Kidney capillary endothelial cell (primary cell): ENCODE measurements at regions not wholly inside any gene's neighbourhood (a gene's known extent, or its start where the extent isn't known, plus 50 kb on each side); places are given as distances from the start of the nearest gene placed in this dataset.
"Not testable (repeated sequence)": the region's sequence is repeated elsewhere in the genome, so short reads cannot be mapped to it uniquely, and the experiment has no call there.

Experiments used
- DNase-seq: peaks from one replicate; pipeline ENCODE4 v3.0.0-alpha.2; 2018; ENCODE audit warnings: low spot score

DNA sequence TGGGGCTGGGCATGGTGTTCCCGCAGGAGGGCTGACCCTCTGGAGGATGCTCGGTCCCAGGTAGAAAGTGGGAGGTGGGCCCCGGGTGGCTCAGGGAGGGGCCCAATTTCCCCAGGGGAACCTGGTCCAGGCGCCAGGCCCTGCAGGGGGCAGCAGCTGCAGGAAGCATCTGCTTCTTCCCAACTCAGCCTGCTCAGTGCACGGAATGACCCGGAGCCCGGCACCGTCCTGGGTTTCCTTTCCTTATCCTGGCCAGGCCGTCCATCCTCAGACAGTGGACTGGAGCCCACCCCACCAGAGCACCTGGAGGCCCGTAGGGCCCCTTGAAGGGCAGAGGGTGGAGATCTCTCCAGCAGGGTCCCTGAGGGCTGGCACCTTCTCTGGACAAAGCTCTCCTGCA lies 111.0 kb downstream of the TMEM121 start:
- not testable (repeated sequence) for DNase-seq

DNA sequence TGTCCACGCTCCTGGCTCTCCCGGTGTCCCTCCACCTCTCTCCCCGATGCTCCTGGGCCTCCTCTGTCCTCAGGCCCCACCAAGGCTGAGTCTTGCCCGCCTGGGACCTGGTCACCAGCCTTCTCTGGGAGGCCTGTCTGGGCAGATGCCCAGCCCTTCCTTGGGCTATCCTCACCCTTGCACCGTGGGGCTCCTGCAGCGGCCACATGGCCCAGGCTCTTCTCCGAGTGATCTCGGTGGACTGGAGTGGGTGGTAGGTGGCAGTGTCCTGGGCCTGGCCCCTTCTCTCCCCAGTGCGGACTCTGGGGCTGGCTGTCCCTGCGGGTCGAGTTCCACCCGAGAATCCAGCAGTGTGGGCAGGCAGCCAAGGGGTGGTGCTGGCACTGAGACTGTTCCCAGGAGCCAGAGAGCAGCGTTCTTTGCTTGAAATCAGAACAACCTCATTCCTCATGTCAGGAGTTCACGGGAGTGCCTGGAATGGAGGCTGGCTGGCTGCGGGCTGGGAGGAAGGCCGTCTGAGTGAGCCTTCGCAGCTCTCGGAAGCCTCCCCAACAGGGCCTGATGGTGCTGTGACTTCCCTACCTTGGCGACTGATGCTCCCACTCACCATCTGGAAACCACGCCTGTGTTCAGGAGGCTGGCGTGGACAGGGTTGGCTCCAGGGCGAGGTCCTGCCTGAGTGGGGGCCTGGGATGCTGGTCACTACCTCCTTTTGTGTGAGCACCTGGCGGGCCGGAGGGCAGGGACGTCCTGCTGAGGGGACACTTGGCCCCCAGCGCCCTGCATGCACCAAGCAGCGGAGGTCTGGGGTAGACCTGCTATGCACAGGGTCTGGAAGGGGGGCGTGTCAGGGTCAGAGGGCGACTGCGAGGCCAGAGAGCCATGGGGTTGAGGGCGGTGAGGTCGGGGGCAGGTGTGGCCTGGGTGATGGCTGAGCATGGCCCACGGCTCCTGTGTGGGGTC lies 113.9 kb downstream of the TMEM121 start:
- not testable (repeated sequence) for DNase-seq

DNA sequence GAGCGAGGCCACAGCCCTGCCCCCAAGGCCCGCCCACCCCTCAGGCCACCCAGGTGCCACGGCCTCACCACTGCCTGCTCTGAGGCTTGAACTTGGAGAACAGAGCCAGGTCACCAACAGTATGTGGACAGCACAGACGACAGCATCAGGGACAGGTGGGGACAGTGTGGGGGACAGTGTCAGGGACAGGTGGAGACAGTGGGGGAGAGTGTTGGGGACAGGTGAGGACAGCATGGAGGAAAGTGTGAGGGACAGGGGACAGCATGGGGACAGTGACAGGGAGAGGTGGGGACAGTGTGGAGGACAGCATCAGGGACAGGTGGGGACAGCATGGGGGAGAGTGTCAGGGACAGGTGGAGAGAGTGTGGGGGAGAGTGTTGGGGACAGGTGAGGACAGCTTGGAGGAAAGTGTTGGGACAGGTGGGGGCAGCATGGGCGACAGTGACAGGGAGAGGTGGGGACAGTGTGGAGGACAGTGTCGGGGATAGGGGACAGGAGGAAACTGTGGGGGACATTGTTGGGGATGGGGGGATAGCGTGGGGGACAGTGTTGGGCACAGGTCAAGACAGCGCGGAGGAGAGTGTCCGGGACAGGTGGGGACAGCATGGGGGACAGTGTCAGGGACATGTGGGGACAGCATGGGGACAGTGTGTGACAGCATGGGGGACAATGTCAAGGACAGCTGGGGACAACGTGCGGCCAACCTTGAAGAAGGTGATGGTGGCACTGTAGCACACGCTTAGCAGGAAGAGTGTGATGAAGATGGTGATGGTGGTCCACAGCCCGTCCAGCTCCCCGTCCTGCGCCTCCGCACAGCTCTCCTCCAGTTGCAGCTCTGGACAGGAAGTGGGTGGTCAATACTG lies 114.9 kb downstream of the TMEM121 start:
- DNase-seq, result no peak

DNA sequence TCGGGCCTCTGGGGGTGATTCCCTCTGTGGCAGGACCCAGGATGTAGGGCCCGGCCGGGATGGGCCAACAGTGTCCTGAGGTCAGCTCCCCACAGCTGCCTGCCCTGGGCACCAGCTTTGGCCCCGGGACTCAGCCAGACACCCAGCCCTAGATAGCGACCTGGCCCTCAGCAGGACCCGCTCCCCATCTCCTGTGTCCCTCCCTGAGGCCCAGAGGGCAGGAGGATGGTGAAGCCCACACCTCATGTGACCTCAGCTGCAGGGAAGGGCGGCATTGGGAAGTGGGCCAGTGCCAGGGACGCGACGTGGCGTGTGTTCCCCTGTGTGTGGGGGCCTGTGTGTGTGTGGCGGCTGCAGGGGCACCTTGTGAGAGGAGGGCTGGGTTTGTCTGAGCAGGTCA lies 115.6 kb downstream of the TMEM121 start:
- DNase-seq, result not testable (repeated sequence)

DNA sequence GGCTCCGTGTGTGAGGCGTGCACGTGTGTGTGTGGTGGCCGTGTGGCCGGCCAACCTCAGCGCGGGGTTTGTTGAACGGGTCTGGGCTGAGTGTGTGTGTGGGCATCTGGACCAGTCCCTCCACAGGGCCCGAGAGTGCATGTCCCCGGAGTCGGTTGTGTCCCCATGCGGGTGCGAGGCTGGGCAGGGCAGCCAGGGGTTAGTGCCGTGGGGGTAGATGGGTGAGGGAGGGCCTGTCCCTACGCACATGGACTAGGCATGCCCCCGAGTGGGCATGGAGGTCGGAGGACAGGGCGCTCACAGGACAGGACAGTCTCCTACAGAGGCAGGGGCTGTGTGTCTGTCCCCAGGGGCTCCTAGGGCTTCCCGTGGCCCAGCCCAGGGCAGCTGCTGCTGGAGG lies 116.1 kb downstream of the TMEM121 start:
- DNase-seq, result not testable (repeated sequence)

DNA sequence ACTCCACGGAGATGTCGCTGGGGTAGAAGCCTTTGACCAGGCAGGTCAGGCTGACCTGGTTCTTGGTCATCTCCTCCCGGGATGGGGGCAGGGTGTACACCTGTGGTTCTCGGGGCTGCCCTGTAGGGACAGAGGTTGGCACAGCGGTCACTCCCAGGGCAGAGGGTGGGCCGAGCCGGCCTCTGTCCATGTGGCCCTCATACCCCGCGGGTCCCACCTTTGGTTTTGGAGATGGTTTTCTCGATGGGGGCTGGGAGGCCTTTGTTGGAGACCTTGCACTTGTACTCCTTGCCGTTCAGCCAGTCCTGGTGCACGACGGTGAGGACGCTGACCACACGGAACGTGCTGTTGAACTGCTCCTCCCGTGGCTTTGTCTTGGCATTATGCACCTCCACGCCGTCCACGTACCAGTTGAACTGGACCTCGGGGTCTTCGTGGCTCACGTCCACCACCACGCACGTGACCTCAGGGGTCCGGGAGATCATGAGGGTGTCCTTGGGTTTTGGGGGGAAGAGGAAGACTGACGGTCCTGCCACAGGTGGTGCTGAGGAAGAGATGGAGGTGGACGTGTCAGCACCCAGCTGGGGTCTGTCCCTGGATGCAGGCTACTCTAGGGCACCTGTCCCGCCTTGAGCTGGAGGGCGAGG lies 117.1 kb downstream of the TMEM121 start:
- DNase-seq, result not testable (repeated sequence)

DNA sequence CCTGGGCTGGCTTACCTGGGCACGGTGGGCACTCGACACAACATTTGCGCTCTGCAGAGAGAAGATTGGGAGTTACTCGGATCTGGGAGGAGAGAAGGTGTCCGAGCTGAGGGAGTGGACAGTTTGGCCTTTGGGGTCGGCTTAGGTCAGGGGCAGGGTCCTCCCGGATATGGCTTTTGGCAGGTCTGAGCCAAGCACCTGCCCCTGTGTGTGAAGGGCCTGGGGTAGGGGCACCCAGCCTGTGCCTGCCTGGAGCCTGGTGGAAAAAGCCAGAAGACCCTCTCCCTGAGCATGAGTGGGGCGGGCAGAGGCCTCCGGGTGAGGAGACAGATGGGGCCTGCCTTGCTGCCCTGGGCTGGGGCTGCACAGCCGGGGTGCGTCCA lies 117.7 kb downstream of the TMEM121 start:
- DNase-seq, result not testable (repeated sequence)

DNA sequence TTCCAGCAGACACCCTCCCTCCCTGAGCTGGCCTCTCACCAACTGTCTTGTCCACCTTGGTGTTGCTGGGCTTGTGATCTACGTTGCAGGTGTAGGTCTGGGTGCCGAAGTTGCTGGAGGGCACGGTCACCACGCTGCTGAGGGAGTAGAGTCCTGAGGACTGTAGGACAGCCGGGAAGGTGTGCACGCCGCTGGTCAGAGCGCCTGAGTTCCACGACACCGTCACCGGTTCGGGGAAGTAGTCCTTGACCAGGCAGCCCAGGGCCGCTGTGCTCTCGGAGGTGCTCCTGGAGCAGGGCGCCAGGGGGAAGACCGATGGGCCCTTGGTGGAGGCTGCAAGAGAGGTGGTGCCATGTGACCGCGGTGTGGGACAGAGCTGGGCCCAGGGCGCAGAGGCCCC lies 118.1 kb downstream of the TMEM121 start:
- DNase-seq, result not testable (repeated sequence)

DNA sequence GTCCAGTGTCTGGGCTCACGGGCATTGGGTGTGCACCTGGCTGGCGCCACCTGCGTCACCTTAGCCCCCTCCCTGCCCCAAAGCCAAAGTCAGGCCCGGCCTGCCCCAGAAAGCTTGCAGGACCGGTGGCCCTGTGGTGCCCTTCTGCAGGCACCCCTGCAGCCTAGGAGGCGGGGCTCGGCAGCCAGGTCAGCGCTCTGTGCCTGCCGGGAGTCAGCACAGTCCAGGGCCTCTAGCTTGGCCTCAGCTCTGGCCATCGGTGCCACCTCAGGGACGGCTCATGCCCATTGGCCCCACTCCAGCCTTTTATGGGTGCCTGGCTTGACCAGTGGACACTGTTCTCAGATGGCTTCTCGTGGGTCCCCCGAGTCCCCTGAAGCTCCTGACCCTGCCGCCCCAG lies 118.5 kb downstream of the TMEM121 start:
- DNase-seq, result not testable (repeated sequence)

DNA sequence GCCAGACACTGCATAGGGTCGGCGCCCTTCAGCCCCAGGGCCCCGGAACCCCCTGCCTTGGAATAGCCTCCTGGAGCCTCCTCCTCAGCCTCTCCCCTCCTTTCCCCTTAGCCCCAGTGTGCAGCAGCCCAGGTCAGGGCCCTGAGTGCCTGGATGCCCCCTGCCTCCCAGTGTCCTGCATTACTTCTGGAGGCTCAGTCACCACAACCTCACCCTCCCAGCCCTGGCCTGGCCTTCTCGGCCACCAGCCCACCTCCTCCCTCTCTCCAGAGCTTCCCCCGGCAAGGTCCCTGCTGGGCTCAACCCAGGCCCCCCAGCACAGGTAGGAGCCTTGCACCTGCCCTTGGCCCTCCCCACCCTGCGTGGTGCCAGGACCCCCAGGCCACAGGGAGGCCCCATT lies 119.0 kb downstream of the TMEM121 start:
- not testable (repeated sequence) for DNase-seq

DNA sequence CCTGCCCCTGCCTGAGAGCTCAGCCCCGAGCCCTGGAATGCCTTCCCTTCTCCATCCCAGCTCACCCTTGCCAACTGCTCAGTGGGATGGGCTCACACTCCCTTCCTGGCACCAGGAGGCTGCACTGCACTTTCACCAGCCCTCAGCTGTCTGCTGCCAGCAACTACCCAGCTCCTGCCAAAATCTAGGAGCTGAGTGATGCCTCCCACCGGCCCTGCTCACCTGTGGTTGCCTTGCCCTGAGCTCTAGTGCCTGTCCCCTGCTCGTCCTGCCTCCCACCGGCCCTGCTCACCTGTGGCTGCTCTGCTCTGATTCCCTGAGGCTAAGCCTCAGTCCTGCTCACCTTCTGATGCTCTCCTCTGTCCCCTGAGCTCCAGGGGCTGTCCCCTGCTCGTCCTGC lies 119.8 kb downstream of the TMEM121 start:
- no peak for DNase-seq

DNA sequence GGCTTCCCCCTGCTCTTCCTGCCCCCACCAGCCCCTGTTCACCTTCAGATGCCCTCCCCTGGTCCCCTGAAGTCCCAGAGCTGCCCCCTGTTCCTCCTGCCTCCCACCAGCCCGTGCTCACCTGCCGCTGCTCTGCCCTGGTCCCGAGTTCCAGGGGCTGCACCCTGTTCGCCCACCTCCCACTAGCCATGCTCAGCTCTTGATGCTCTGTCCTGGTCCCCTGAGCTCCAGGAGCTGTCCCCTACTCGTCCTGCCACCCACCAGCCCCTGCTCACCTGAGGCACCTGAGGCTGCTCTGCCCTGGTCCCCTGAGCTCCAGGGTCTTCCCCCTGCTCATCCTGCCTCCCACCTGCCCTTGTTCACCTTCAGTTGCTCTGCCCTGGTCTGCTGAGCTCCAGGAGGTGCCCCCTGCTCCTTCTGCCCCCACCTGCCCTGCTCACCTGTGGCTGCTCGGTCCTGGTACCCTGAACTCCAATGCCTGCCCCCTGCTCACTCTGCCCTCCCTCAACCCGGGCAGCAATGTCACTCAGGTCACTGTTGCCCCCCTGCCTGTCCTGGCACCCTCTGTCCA lies 120.4 kb downstream of the TMEM121 start:
- not testable (repeated sequence) for DNase-seq

DNA sequence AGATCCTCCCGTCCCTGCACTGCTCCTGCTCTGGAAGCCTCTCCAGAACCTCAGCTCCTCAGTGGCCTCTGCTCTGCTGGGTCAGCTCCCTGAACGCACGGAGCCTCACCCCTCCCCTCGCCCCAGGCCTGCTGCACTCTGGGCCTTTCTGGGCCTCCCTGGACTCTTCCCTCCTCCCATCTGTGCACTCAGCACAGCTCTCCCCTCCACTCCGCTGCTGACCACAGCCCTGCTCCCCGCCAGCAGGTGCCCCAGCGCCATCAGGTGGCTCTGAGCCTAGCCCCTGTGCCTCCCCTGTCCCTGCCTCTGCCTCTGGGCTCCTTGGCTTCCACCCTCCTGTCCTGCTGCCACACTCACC lies 121.0 kb downstream of the TMEM121 start:
- not testable (repeated sequence) for DNase-seq

DNA sequence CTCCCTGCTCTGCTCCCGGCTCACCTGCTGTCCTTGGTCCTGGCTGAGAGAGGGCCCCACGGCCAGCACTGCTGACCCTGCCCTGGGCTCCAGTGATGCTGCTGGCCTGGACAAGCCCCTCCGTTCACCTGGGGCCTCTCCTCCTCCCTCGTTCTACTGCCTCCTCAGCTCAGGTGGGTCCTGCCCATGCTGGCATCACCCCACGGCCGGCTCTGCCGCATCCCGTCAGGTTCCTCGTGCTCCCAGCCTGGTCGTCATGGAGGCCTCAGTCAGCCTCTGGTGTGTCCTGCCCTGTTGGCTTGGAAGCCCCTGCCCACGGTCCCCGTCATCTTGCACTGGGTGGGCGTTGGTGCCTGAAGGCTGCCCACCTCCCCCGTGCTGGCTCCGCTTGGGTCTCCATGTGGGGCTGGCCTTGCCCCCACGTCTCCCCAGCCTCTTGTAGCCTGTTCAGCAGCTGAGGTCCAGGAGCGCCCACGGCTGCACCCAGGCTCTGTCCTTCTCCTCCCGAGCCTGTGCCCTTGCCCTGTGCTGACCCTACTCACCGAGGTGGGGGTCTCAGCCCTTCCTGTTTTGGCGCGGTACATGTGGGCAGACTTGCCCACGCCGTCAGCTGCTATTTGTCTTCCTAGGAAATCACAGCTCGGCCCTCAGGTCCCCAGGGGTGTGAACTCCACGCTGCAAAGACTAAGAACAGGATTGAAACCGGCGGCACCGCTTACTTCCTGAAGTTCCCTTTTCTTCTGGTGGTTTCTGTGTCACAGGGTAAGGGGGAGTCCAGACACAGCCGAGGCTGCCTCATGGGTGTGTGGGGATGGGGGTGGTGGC lies 121.6 kb downstream of the TMEM121 start:
- DNase-seq, result no peak

DNA sequence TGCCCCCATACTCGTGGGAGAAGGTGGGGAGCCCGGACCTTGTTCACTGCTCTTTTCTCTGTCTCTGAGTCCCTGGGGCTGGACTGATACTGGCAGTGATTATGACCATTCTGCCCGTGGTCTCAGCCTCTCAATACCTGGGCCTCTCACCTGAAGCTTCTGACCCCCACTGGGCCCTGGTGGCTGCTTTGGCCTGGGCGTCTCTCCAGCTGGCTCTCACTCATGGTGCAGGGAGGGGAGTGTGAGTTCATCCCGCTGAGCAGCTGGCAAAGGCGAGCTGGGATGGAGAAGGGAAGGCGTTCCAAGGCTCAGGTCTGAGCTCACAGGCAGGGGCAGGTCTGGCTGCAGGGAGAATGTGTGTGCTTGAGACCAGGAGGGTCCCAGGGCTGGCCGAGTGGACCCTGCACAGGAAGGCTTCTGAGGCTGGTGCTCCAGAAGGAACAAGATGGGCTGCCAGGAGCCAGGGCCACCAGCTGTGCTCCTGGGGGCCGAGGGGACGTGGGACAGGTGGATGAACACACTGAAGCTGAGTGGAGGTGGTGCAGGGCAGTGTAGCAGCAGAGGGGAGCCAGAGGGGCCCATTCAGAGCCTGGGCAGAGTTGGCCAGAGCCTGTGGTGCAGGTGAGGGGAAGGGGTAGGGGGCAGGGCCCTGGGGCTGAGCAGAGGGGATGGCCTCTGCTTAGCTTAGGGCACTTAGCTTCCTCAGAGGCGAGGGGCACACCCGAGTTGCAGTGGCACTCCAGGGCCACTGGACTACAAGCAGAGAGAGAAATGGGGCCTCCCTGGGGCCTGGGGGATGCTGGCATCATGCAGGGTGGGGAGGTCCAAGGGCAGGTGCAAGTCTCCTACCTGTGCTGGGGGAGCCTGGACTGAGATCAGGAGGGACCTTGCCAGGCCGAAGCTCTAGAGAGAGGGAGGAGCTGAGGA lies 122.5 kb downstream of the TMEM121 start:
- not testable (repeated sequence) for DNase-seq

DNA sequence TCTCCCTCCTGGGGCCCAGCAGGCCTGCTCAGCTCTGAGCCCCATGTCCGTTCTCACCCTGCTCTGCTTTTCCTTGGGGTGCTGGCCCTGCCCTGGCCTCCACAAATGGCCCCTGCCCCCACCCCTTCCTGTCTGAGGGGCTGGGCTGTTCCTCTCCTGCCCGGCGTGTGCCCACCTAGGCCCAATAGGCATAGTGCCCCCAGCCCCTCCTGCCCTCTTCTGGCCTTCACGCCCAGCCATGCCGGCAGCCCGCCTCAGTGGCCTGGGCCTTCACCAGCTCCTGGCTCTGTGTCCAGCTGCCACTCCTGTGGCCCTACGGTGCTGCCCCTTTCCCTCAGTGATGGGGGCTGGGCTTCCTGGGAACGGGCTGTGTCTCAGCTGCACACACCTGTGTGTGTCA lies 125.9 kb downstream of the TMEM121 start:
- not testable (repeated sequence) for DNase-seq

DNA sequence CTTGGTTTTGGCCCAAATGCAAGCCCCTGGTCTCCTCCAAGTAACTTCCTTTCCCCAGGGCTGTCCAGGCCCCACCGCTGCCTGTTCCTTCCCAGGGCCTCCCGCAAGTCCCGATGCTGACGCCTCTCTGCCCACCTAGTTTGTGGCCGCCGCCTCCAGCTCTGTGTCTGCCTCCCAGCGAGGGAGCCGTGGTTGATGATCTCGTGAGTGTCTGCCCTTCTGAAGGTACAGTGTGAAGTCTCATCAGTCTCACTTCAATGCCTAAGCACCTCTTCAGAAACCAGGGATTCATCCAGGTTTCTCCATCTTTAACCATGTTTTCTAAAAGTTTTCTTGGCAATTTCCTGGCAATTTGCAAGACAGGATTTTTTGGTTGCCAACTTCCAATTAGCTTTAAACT lies 127.5 kb downstream of the TMEM121 start:
- not testable (repeated sequence) for DNase-seq

DNA sequence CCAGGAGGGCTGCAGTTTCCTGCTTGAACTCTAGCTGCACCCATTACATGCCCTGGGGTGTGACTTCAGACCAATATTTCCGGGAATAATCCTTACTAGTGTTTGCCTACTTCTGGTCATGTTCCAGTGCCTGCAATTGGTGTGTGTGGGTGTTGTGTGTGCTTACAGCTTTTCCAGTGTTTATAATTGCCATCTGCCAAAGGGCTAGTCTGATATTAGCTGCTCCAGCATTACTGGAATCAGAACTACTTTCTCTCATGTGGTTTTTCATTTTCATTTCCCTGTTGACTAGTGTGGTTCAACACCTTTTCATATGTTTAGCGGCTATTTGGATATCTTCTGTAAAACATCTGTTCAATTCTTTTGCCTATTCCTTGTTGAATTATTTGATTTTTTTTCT lies 132.9 kb downstream of the TMEM121 start:
- not testable (repeated sequence) for DNase-seq

DNA sequence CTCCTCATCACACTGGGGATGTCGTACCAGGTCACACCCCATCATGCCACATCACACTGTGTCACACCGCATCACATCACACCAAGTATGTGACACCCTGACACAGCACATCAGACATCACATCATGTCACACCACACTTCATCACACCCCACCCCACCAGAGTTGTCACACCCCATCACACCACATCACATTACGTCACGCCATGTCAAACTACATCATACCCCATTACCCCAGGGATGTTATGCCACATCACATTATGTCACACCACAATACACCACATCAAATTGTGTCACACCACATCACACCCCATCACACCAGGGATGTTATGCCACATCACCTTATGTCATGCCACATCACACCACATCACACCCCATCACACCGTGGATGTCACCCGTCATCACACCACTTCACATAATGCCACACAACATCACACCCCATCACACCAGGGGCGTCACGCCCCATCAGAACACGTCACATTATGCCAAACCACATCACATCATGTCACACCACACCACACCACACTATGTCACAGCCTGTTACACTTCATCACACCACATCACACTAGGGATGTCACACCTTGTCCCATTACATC lies 133.6 kb downstream of the TMEM121 start:
- DNase-seq, result no peak
